GM23338 (cell line): ENCODE measurements at regions not wholly inside any gene's neighbourhood (a gene's known extent, or its start where the extent isn't known, plus 50 kb on each side); places are given as distances from the start of the nearest gene placed in this dataset.

Experiments
- ATAC-seq: fragments of 200-7000 bp; cut with Tn5 transposase; 3 replicates; pipeline ENCODE4 v1.9.1; 2020
- DNase-seq: peaks from one replicate; pipeline ENCODE4 v3.0.0-alpha.2; 2015; ENCODE audit warnings: low spot score
- H2AFZ ChIP-seq: fragments of 200-600 bp; sonication (generic); 2 replicates; pipeline ENCODE4 v1.8.0; 2016; ENCODE audit warnings: antibody characterized with exemption, mild to moderate bottlenecking, moderate library complexity
- H3F3A ChIP-seq: fragments of 200-600 bp; sonication (generic); replicated peaks from 2 replicates; pipeline ENCODE4 v1.8.0; 2017; ENCODE audit warnings: antibody characterized with exemption, mixed run types, low read depth
- H3K27ac ChIP-seq: fragments of 200-600 bp; sonication (generic); 2 replicates; pipeline ENCODE4 v1.6.1; 2016; ENCODE audit warnings: low read depth
- H3K27me3 ChIP-seq: fragments of 200-600 bp; sonication (generic); 2 replicates; pipeline ENCODE4 v1.8.0; 2016; ENCODE audit warnings: mild to moderate bottlenecking, mixed run types, moderate library complexity; ENCODE audit not compliant: insufficient read depth
- H3K36me3 ChIP-seq: fragments of 200-600 bp; sonication (generic); 2 replicates; pipeline ENCODE4 v1.8.0; 2016; ENCODE audit warnings: mild to moderate bottlenecking; ENCODE audit not compliant: insufficient read depth
- H3K4me1 ChIP-seq: fragments of 200-600 bp; sonication (generic); 2 replicates; pipeline ENCODE4 v1.8.0; 2016; ENCODE audit warnings: mild to moderate bottlenecking, moderate library complexity; ENCODE audit not compliant: insufficient read depth
- H3K4me2 ChIP-seq: fragments of 200-600 bp; sonication (generic); 2 replicates; pipeline ENCODE4 v1.7.1; 2017; ENCODE audit warnings: mixed run types
- H3K4me3 ChIP-seq: fragments of 200-600 bp; sonication (generic); 2 replicates; pipeline ENCODE4 v1.6.1; 2016; ENCODE audit warnings: mixed run types
- H3K79me2 ChIP-seq: fragments of 200-600 bp; sonication (generic); replicated peaks from 2 replicates; pipeline ENCODE4 v1.8.0; 2017; ENCODE audit warnings: mild to moderate bottlenecking; ENCODE audit not compliant: insufficient read depth
- H3K9me2 ChIP-seq: fragments of 200-600 bp; sonication (generic); 2 replicates; pipeline ENCODE4 v1.8.0; 2017; ENCODE audit not compliant: insufficient read depth
- H4K20me1 ChIP-seq: fragments of 200-600 bp; sonication (generic); replicated peaks from 2 replicates; pipeline ENCODE4 v1.8.0; 2017; ENCODE audit warnings: mild to moderate bottlenecking; ENCODE audit not compliant: insufficient read depth
- H3K27ac Mint-ChIP-seq: 2 replicates; pipeline ENCODE4 v1.8.0; 2020; ENCODE audit warnings: inconsistent platforms, mild to moderate bottlenecking, moderate library complexity, mixed read lengths
- H3K27me3 Mint-ChIP-seq: 3 replicates; pipeline ENCODE4 v1.8.0; 2022; ENCODE audit warnings: low read depth, mild to moderate bottlenecking, moderate library complexity, mixed read lengths, inconsistent platforms; ENCODE audit not compliant: insufficient read depth, poor library complexity
- H3K36me3 Mint-ChIP-seq: 3 replicates; pipeline ENCODE4 v1.8.0; 2021; ENCODE audit warnings: low read depth, mild to moderate bottlenecking, inconsistent platforms, moderate library complexity, mixed read lengths
- H3K4me1 Mint-ChIP-seq: 3 replicates; pipeline ENCODE4 v1.8.0; 2020; ENCODE audit warnings: mild to moderate bottlenecking, inconsistent platforms, mixed read lengths
- H3K4me3 Mint-ChIP-seq: 3 replicates; pipeline ENCODE4 v1.8.0; 2021; ENCODE audit warnings: moderate library complexity, mild to moderate bottlenecking, inconsistent platforms, mixed read lengths
- H3K9me3 Mint-ChIP-seq: 3 replicates; pipeline ENCODE4 v1.8.0; 2020; ENCODE audit warnings: moderate library complexity, mild to moderate bottlenecking, inconsistent platforms, mixed read lengths
- CREB1 ChIP-seq: fragments of 250-450 bp; sonication (Bioruptor Pico); IDR thresholded peaks from 2 replicates; pipeline ENCODE4 v1.5.0; 2020; ENCODE audit warnings: low read depth, mild to moderate bottlenecking, moderate library complexity
- CTCF ChIP-seq, 2 experiments: fragments of 200-600 bp in 1 of 2; sonication (generic) in 1 of 2; conservative IDR thresholded peaks; 2 replicates each; pipeline versions ENCODE4 v1.5.1 to v1.6.1; 2016 to 2017; ENCODE audit warnings: antibody characterized with exemption in 2 of 2, low read depth in 2 of 2, mild to moderate bottlenecking in 2 of 2, moderate library complexity in 1 of 2
- ETS1 ChIP-seq: IDR thresholded peaks from 2 replicates; pipeline ENCODE4 v1.6.1; 2016; ENCODE audit warnings: antibody characterized with exemption
- EZH2 ChIP-seq: fragments of 200-600 bp; sonication (generic); IDR thresholded peaks from one replicate; pipeline ENCODE4 v1.8.0; 2017; ENCODE audit warnings: antibody characterized with exemption, mild to moderate bottlenecking, low read depth; ENCODE audit not compliant: unreplicated experiment
- JUNB ChIP-seq: IDR thresholded peaks from one replicate; pipeline ENCODE4 v1.6.1; 2016; ENCODE audit warnings: antibody characterized with exemption; ENCODE audit not compliant: unreplicated experiment
- NANOG ChIP-seq: IDR thresholded peaks from 2 replicates; pipeline ENCODE4 v1.6.1; 2016; ENCODE audit warnings: antibody characterized with exemption, borderline replicate concordance
- POLR2AphosphoS5 ChIP-seq: IDR thresholded peaks from 2 replicates; pipeline ENCODE4 v1.6.1; 2016; ENCODE audit warnings: antibody characterized with exemption, low read depth
- REST ChIP-seq: IDR thresholded peaks from one replicate; pipeline ENCODE4 v1.6.1; 2018; ENCODE audit warnings: antibody characterized with exemption; ENCODE audit not compliant: unreplicated experiment
- ZNF114 ChIP-seq: fragments of 250-450 bp; sonication (Bioruptor Pico); IDR thresholded peaks from 2 replicates; pipeline ENCODE4 v1.5.0; 2020; ENCODE audit warnings: mild to moderate bottlenecking, moderate library complexity
- ZNF331 ChIP-seq: fragments of 250-450 bp; sonication (Bioruptor Pico); IDR thresholded peaks from 2 replicates; pipeline ENCODE4 v1.5.0; 2020; ENCODE audit warnings: low read depth, mild to moderate bottlenecking, moderate library complexity

- TF ChIP-seq ZNF331 (CRISPR knock-in tag) (no peak), EZH2 (no peak), ZNF114 (no peak)
Observed at GRCh38 chr5:61887271-61887670, 418.7 kb upstream of the KIF2A start (continued).

GRCh38 chr5:61894046-61894445, 412.0 kb upstream of the KIF2A start:
- Mint-ChIP-seq H3K27ac (no peak overlapping the region), H3K4me1 (no peaks in the 10 kb centered on the region), H3K27me3 (no peaks in the 10 kb centered on the region), H3K9me3 (peaks cover 34% of the 10 kb centered on the region), H3K4me3 (no peak overlapping the region), H3K36me3 (peaks cover 16% of the 10 kb centered on the region; the same call in 1 of the 3 replicates)
- H3K27ac ChIP-seq = no peak overlapping the region
- H3K4me2 ChIP-seq = no peak overlapping the region
- no peaks in the 10 kb centered on the region for H4K20me1 ChIP-seq
- TF ChIP-seq JUNB (no peak), REST (no peak), EZH2 (no peak), NANOG (no peak), POLR2AphosphoS5 (no peak), CTCF (conservative IDR thresholded peaks at IDR 0.05; ENCODE audit: low read depth in 2 of 2) (no peak), CREB1 (no peak), ZNF331 (CRISPR knock-in tag) (no peak), ZNF114 (no peak), ETS1 (no peak)
- H3K36me3 ChIP-seq = no peaks in the 10 kb centered on the region
- DNase-seq = no peak
- H3K79me2 ChIP-seq = no peaks in the 10 kb centered on the region
- no peaks in the 10 kb centered on the region for H3K4me1 ChIP-seq
- H3K9me2 ChIP-seq = no peaks in the 10 kb centered on the region
- H2AFZ ChIP-seq = no peak overlapping the region
- H3F3A ChIP-seq = no peaks in the 10 kb centered on the region
- no peaks in the 10 kb centered on the region for H3K27me3 ChIP-seq
- no peak for ATAC-seq
- H3K4me3 ChIP-seq = no peak overlapping the region
